HT1080 (cell line): ENCODE measurements at regions not wholly inside any gene's neighbourhood (a gene's known extent, or its start where the extent isn't known, plus 50 kb on each side); places are given as distances from the start of the nearest gene placed in this dataset.
"Not testable (repeated sequence)": the region's sequence is repeated elsewhere in the genome, so short reads cannot be mapped to it uniquely, and the experiment has no call there.

ENCODE experiments used
- DNase-seq: peaks from one replicate; pipeline ENCODE4 v3.0.0-alpha.2; 2015; ENCODE audit warnings: low read depth

- DNase-seq: no peak
Measured at GRCh38 chrX:129086802-129087201, 436.5 kb downstream of the SMARCA1 start.

- DNase-seq: not testable (repeated sequence)
Measured at GRCh38 chrX:129084291-129084690, 439.0 kb downstream of the SMARCA1 start.

- DNase-seq: no peak
Measured at GRCh38 chrX:129077424-129078170, 445.7 kb downstream of the SMARCA1 start.

- DNase-seq: no peak
Measured at GRCh38 chrX:129071390-129071789, 451.9 kb downstream of the SMARCA1 start.

GRCh38 chrX:129065895-129066294 is 457.4 kb downstream of the SMARCA1 start:
- no peak for DNase-seq

- DNase-seq: no peak
Measured at GRCh38 chrX:129058405-129058804, 464.9 kb downstream of the SMARCA1 start.

GRCh38 chrX:129043138-129043537 is 480.2 kb downstream of the SMARCA1 start:
- DNase-seq: no peak

- no peak for DNase-seq
Measured at GRCh38 chrX:129041319-129041718, 482.0 kb downstream of the SMARCA1 start.

GRCh38 chrX:129040124-129040523 is 483.2 kb downstream of the SMARCA1 start:
- DNase-seq: no peak

- no peak for DNase-seq
Measured at GRCh38 chrX:129039176-129039575, 484.1 kb downstream of the SMARCA1 start.

- no peak for DNase-seq
Measured at GRCh38 chrX:129037389-129037788, 485.9 kb downstream of the SMARCA1 start.

- no peak for DNase-seq
Measured at GRCh38 chrX:129035180-129035579, 488.1 kb downstream of the SMARCA1 start.

GRCh38 chrX:129034196-129034595 is 489.1 kb downstream of the SMARCA1 start:
- no peak for DNase-seq

GRCh38 chrX:129026202-129026601 is 497.1 kb downstream of the SMARCA1 start:
- no peak for DNase-seq

GRCh38 chrX:129025376-129025775 is 497.9 kb downstream of the SMARCA1 start:
- DNase-seq: no peak

GRCh38 chrX:129019412-129019811 is 503.9 kb downstream of the SMARCA1 start:
- no peak for DNase-seq

- no peak for DNase-seq
Measured at GRCh38 chrX:129015381-129015780, 507.9 kb downstream of the SMARCA1 start.

- no peak for DNase-seq
Measured at GRCh38 chrX:129013574-129013973, 509.7 kb downstream of the SMARCA1 start.

- no peak for DNase-seq
Measured at GRCh38 chrX:129007631-129008030, 515.7 kb downstream of the SMARCA1 start.

GRCh38 chrX:129006491-129006890 is 516.8 kb downstream of the SMARCA1 start:
- DNase-seq: no peak

- no peak for DNase-seq
Measured at GRCh38 chrX:129000797-129001196, 522.5 kb downstream of the SMARCA1 start.

GRCh38 chrX:129000018-129000417 is 523.3 kb downstream of the SMARCA1 start:
- DNase-seq: no peak

GRCh38 chrX:128992107-128992971 is 531.0 kb downstream of the SMARCA1 start:
- DNase-seq: peak; percentile 0
